WERI-Rb-1 (cell line): ENCODE measurements at regions not wholly inside any gene's neighbourhood (a gene's known extent, or its start where the extent isn't known, plus 50 kb on each side); places are given as distances from the start of the nearest gene placed in this dataset.

ENCODE experiments used
- DNase-seq: peaks from one replicate; pipeline ENCODE4 v3.0.0-alpha.2; 2020
- H3K27ac ChIP-seq: fragments of 250-450 bp; sonication (Bioruptor Pico); 2 replicates; pipeline ENCODE4 v1.5.1; 2020; ENCODE audit warnings: mild to moderate bottlenecking, moderate library complexity
- H3K27me3 ChIP-seq: fragments of 250-450 bp; sonication (Bioruptor Pico); 2 replicates; pipeline ENCODE4 v1.5.1; 2021; ENCODE audit warnings: mild to moderate bottlenecking, low read depth, moderate library complexity; ENCODE audit not compliant: insufficient read depth, severe bottlenecking
- H3K36me3 ChIP-seq: fragments of 250-450 bp; sonication (Bioruptor Pico); 2 replicates; pipeline ENCODE4 v1.5.1; 2020; ENCODE audit warnings: mild to moderate bottlenecking, moderate library complexity
- H3K4me3 ChIP-seq: 2 replicates; pipeline ENCODE4 v1.5.1; 2011; ENCODE audit warnings: low read depth, mild to moderate bottlenecking, control low read depth, low read length
- H3K9me3 ChIP-seq: fragments of 250-450 bp; sonication (Bioruptor Pico); 2 replicates; pipeline ENCODE4 v1.5.1; 2021; ENCODE audit warnings: mild to moderate bottlenecking, moderate library complexity; ENCODE audit not compliant: severe bottlenecking
- TF ChIP-seq, protein P1 (sequence below): IDR thresholded peaks from 2 replicates; pipeline ENCODE4 v1.5.1; 2011; ENCODE audit warnings: low read depth, mild to moderate bottlenecking, control low read depth, inconsistent platforms, low read length

DNA sequence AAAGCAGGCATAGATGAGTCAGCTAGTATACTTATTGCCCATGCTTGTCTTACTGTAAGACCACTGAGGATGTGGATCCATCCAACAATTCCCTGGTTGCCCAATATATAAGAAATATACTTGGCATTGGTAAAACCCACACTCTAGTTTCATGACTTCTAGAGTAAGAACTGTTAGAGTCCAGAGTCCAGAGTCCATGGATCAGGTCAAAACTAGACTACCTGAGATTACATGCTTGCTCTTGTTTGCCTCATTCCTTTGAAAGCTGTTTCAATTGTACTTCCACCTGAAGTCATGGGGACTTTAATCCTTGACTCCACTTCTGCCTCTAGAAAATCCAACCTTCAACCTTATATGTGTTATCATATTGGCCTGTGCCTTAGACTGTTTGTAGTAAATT, 707.6 kb upstream of the FAM98A start:
- TF ChIP-seq, protein P1, sequence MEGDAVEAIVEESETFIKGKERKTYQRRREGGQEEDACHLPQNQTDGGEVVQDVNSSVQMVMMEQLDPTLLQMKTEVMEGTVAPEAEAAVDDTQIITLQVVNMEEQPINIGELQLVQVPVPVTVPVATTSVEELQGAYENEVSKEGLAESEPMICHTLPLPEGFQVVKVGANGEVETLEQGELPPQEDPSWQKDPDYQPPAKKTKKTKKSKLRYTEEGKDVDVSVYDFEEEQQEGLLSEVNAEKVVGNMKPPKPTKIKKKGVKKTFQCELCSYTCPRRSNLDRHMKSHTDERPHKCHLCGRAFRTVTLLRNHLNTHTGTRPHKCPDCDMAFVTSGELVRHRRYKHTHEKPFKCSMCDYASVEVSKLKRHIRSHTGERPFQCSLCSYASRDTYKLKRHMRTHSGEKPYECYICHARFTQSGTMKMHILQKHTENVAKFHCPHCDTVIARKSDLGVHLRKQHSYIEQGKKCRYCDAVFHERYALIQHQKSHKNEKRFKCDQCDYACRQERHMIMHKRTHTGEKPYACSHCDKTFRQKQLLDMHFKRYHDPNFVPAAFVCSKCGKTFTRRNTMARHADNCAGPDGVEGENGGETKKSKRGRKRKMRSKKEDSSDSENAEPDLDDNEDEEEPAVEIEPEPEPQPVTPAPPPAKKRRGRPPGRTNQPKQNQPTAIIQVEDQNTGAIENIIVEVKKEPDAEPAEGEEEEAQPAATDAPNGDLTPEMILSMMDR: no peak
- Histone ChIP-seq H3K9me3 (no peaks in the 10 kb centered on the region), H3K36me3 (no peaks in the 10 kb centered on the region), H3K27ac (no peak overlapping the region), H3K27me3 (no peaks in the 10 kb centered on the region), H3K4me3 (no peak overlapping the region)
- no peak for DNase-seq

DNA sequence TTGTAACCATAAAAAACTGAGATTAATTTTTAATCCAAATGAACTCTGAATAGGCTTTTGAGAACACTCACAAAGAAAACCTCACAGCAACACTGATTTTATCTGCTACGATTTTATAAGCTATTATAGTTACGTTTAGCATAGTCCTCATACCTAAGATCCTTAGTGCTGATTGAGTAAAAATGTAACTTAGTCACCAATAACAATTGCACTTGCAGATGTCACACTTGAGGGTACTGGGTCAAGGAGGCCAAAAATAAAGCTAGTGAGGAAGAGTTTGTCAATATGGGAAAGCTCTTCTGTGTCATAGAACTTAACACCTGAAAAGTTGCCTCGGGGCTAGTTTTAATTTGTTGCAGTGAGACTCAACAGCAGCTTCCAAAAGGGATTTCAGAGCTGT, 706.5 kb upstream of the FAM98A start:
- TF ChIP-seq, protein P1: no peak
- Histone ChIP-seq H3K27ac (no peak overlapping the region), H3K9me3 (no peaks in the 10 kb centered on the region), H3K27me3 (no peaks in the 10 kb centered on the region), H3K4me3 (no peak overlapping the region), H3K36me3 (no peaks in the 10 kb centered on the region)
- DNase-seq: no peak

DNA sequence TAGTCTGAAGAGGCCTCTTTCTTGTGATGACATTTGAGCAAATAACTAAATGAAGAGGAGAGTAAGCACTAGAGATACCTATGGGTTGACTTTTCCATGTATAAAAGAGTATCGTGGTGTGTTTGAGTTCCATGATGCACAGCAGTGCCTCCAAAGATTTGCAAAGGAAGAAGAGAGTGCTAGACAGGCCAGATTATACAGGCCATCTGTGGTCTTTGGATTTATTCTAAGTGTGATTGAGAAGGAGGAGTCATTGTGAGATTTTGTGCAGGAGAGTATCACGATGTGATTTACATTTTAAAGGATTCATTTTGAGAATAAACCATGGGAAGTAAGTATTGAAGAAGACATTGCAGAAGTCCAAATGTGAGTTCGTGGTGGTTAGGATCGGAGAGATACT, 695.9 kb upstream of the FAM98A start:
- Histone ChIP-seq H3K36me3 (no peaks in the 10 kb centered on the region), H3K9me3 (no peaks in the 10 kb centered on the region), H3K27me3 (no peaks in the 10 kb centered on the region), H3K27ac (no peak overlapping the region), H3K4me3 (no peak overlapping the region)
- no peak for DNase-seq
- TF ChIP-seq, protein P1: no peak

DNA sequence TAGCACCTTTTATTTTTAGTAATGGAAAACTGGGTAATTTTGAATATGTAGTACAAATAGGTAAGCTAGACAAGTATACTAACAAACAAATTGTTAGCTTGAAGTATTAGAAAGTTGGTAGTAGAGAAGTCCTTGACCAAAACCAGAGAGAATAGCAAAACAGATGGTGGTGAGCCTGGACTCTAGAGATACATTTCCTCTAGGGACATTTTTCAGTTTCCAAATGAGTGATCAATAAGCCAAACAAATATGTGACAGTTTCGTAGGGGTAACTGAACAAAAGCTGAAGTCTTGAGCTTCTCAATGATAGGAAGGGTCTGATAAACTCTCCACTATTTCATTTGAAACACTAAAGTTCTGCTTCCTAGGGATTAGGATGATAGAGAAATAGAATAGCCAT, 692.0 kb upstream of the FAM98A start:
- Histone ChIP-seq H3K36me3 (no peaks in the 10 kb centered on the region), H3K27ac (no peak overlapping the region), H3K9me3 (no peaks in the 10 kb centered on the region), H3K27me3 (no peaks in the 10 kb centered on the region), H3K4me3 (no peak overlapping the region)
- DNase-seq: no peak
- TF ChIP-seq, protein P1: no peak

DNA sequence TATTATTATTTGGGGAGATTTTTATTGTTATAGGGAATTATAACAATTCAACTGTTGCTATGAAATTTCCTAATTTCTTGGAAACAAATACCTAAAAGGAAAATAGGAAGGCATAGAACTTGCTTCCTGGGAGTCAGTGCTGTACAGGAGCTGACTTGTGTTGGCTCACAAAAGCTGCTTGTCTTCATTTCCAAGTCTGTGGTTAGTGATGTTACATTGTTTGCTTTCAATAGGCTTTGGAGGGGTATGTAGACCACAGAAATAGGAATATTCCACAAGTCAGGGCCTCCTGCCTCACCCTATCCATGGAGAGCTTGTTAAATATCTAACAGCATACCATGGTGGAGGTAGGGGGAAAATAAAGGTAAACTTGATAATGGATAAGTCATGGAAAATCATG, 688.9 kb upstream of the FAM98A start:
- Histone ChIP-seq H3K27me3 (no peaks in the 10 kb centered on the region), H3K9me3 (no peaks in the 10 kb centered on the region), H3K36me3 (no peaks in the 10 kb centered on the region), H3K27ac (no peak overlapping the region), H3K4me3 (no peak overlapping the region)
- TF ChIP-seq, protein P1: no peak
- no peak for DNase-seq

DNA sequence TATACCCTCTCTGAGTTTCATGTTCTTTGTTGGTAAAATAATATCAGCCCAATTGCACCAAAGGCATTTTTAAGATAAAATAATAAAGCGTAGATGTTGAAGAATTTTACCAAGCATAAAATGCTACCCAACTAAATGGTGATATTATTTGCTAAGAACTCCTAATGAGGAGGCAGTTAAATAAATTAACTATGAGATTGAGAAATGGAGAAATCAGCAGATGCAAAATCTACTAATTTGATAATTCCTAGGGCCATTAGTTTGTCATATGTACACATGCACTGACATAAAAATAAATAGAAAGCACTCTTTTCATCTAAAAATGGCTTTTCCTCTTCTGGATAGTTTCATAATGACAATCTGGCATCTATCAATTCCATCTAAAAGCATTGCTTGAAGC, 681.5 kb upstream of the FAM98A start:
- H3K27me3 ChIP-seq: no peaks in the 10 kb centered on the region
- H3K4me3 ChIP-seq: no peak overlapping the region
- no peaks in the 10 kb centered on the region for H3K36me3 ChIP-seq
- TF ChIP-seq, protein P1: no peak
- H3K9me3 ChIP-seq: no peaks in the 10 kb centered on the region
- no peak for DNase-seq
- no peak overlapping the region for H3K27ac ChIP-seq
